ENCODE measurements at regions not wholly inside any gene's neighbourhood (a gene's known extent, or its start where the extent isn't known, plus 50 kb on each side); places are given as distances from the start of the nearest gene placed in this dataset.

GRCh38 chr2:138237667-138238384 lies 263.7 kb upstream of the SPOPL start:
- TF ChIP-seq CTCF (IDR thresholded peaks at IDR 0.05) (no peak), POLR2AphosphoS5 (IDR thresholded peaks at IDR 0.05) (no peak)

Data from breast epithelium (tissue), 3 donors.